Stimulated activated CD4-positive, alpha-beta T cell treated with anti-CD3 and anti-CD28 coated beads, TNF-alpha, amount 100 ng/mL, for 4 hours (primary cell): ENCODE measurements at regions not wholly inside any gene's neighbourhood (a gene's known extent, or its start where the extent isn't known, plus 50 kb on each side); places are given as distances from the start of the nearest gene placed in this dataset.

Experiments
- DNase-seq, 3 experiments: peaks; one replicate each; pipeline ENCODE4 v3.0.0-alpha.2; 2020; ENCODE audit warnings: low read depth in 3 of 3

DNA sequence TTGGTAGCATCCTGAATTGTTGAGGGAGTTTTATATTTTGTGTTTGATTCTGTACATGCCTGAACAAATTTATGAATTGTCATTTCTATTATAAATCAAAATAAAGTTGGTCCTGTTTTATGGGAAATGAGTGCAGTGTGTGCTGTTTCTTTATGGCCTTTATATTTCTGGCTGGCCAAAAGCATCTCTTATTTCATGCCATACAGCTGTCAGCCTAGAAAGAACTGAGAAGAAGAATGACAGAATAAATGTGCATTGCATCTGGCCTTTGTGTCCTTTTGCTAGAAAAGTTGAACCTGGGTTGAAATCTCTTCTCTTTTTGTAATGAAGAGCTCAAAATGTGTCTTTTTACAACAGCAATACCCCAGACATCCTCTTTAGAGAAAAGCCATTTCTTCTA lies 474.7 kb upstream of the LRATD1 start:
- no peak for DNase-seq

- DNase-seq = no peak
Measured at GRCh38 chr2:14180333-14180732, 452.2 kb upstream of the LRATD1 start.

- DNase-seq = no peak
Measured at GRCh38 chr2:14182227-14182946, 450.1 kb upstream of the LRATD1 start.

DNA sequence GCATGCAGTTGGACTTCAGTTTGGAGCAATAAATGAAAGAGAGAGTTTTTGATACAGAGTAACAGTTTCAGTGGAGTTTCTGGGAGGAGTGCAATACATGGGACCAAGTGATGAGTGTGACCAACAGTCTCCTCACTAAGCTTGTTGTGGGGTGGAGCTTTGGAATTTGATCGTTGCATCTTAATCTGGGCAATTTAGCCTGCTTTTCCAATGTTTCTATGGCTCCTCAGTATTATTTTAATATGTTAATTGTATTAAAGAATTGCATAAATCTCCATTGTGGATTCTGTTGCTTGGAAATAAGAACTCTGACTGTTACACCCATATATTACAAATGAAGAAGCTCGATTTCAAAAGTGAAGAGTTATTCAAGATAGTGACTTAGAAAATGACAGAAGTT lies 446.6 kb upstream of the LRATD1 start:
- DNase-seq = no peak

DNA sequence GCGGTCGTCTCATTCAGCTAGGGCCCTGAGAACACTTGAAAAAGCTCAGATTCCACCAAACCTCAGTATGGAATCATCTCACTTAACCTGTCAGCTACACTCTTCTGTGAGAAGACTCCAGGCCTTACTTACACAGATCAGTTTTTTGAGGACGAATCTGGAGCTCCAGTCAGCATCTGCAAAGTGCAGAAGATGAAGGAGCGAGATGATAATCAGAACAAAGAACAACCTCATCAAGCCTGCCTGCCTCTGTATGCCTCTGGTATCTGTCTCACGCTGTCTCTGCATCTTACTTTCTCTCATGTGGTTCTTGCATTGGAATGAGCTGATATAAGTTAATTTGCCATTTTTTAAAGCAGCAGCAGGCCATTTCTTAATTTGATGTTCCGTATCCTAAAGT lies 444.1 kb upstream of the LRATD1 start:
- no peak for DNase-seq

DNA sequence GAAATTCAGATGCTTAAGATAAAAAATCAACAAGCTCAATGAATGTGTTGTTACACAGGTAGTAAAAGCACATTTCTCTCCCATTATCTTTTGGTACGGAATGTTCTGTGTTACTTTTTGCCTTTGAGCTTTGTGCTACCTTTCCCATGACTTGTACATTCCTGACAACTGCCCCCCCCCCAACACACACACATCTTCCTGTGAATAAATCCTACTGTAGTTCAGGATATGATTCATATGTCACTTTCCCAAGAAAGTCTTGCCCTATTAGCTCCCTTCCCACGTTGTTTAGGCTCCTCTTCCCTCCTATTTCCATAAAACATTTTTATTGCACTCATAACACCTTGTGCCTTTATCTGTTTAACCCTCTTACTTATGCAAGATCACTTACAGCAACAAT lies 442.6 kb upstream of the LRATD1 start:
- DNase-seq = no peak

GRCh38 chr2:14194233-14194632 lies 438.3 kb upstream of the LRATD1 start:
- no peak for DNase-seq

GRCh38 chr2:14197293-14197692 lies 435.2 kb upstream of the LRATD1 start:
- no peak for DNase-seq

- no peak for DNase-seq
Measured at GRCh38 chr2:14199040-14199439, 433.5 kb upstream of the LRATD1 start.

- no peak for DNase-seq
Measured at GRCh38 chr2:14219306-14219705, 413.2 kb upstream of the LRATD1 start.

GRCh38 chr2:14220101-14220500 lies 412.4 kb upstream of the LRATD1 start:
- DNase-seq = no peak

DNA sequence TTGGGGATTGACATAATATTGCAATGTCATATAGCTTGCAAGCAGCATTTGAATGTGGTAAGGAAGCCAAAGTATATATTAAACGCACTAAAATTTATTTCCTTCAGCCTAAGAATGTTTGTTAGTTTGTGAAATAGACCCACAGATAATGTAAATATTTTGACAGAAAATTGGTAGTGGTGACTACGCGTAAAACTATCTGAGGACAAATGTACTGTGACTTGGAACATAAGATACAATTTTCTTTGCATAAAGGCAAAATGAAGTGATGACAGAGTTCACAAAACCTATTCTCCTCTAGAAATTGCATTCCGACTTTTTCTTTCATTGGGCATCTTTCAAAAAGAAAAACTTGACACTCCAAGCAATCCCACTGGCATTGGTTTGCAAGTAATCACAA lies 411.1 kb upstream of the LRATD1 start:
- DNase-seq = no peak

GRCh38 chr2:14223576-14223975 lies 408.9 kb upstream of the LRATD1 start:
- no peak for DNase-seq

DNA sequence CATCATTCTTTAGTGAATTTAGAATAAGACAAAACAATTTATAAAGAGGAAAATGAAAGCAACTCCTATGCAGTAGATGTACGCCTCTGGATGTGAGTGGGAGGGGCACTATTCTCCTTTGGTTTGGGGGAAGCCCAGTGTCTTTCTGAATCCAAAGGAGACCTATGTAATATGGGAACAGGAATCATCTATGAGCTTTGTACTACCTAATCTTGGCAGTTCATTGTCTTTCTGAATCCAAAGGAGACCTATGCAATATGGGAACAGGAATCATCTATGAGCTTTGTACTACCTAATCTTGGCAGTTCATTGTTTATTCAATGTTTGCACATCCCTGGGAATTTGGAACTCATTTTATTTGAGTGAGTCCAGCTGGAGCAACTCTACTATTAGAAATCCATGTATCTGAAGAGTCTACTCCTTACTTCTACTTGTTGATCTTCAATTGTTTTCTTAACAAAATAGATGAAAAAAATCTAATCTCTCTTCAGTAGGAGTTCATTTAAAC lies 401.1 kb upstream of the LRATD1 start:
- no peak for DNase-seq

DNA sequence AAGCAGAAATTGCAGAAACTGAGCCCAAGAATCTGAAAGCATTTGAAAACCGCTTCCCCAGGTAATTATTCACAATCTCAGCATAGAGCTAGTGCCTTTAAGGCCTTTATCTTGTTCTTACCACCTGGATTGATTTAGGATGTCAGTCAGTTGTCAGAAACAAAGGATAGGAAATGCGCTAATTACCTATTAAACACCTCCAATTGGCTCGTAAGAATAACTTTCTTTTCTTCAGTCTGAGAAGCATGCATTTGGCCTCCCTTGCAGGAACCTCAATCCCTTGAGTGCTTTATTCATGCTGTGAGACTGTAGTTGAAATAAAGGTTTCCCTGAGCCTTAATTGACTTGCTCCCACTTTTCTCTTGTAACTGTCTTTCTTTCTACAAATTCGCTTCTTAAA lies 400.3 kb upstream of the LRATD1 start:
- no peak for DNase-seq

DNA sequence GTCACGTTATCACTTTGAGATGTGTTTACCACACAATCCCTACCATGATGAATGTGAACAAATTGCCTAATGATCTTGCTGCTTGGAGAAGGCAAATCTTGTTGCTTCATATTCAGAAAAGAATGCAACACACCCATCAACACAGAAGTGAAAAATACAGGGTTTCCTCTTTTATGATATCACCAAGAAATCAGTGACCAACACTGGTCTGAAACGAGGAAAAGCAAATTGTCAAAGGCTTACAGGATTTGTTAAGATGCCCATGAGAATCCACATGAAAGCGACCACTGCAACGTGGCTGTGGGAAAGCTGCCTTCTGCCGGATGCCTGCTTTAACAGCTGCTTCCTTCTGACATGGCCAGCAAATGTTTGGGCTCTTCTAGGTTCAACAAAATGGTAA lies 397.6 kb upstream of the LRATD1 start:
- DNase-seq = no peak

GRCh38 chr2:14235667-14236066 lies 396.9 kb upstream of the LRATD1 start:
- no peak for DNase-seq

DNA sequence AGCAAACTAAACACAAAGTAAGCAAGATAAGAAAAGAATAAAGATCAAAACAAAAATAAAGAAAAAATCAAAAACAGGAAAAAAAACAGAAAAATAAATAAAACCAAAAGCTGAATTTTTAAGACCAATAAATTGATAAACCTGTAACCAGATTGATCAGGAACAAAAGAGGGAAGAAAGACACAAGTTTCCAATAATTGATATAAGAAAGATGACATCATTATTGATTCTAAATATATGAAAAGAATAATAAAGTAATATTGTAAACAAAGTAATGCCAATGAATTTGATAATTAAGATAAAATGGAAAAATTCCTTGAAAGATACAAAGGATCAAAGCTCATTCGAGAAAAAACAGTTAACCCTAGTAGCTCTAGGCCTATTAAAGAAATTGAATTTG lies 394.6 kb upstream of the LRATD1 start:
- DNase-seq = no peak

DNA sequence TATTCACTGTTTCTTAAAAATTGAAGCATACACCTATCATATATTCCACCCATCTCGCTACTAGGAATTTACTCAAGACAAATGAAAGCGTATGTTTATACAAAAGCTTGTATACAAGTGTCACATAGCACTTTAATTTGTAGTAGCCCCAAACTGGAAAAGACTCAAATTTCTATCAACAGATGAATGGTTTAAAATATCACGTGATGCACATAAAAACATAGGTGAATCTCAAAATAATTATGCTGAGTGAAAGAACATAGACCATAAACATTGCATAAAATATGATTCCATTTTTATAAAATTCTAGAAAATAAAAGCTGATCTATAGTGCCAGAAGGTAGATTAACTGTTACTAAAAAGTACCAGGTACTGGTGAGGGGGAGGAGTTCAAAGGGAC lies 392.9 kb upstream of the LRATD1 start:
- no peak for DNase-seq

DNA sequence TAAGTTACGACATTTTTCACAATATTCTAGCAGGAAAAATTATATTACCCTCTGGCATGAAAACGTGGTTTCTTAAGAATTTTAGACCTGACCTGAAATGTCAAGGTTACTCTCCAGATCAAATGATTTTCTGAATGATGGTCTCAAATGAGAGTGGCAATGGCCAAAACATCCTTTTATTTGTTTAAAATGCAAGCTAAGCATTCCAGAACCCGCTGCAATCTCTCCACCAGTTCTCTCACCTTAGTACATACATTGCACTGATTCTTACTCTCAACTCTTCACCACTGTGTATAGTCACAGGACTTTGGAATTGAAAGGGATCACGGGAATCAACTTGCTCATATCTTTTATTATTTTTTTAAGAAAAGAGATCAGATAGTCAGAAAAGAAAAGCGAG lies 391.6 kb upstream of the LRATD1 start:
- no peak for DNase-seq

- DNase-seq = no peak
Measured at GRCh38 chr2:14245901-14246300, 386.6 kb upstream of the LRATD1 start.

DNA sequence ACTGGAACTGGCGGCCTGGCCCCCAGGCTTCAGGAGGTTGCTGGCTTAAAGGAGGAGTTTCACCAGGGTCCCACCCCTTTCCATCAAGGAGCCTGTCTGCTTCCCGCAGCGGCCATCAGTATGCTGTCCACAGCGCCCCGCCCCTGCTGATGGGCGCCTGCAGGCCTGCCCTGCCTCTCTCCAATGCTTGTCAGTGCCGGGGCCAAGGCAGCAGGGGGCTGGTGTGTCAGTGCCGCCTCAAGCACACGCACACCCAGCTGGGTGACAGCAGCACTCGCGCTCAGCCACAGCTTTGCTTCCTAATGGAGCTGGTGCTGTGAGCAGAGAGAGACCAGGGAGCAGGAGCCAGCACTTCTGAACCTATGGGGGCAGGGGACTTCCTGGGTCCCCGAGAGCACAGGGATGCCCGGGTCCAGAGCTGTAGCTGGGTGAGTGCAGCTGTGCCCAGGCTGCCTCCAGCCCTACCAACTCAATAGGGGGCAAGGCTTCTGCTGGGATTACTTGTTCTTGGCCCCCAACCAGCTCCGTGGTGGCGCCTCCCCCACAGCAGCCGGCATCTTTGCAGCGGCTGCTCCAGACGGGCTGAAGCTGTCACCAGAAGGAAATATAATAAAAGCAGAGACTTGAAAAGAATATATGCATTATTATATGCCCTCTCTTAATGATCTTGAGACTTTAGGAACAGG lies 377.2 kb upstream of the LRATD1 start:
- DNase-seq = no peak

GRCh38 chr2:14256890-14257289 lies 375.6 kb upstream of the LRATD1 start:
- DNase-seq = no peak
